ENCODE measurements at regions not wholly inside any gene's neighbourhood (a gene's known extent, or its start where the extent isn't known, plus 50 kb on each side); places are given as distances from the start of the nearest gene placed in this dataset.

GRCh38 chr12:83817730-83818129, 1094.9 kb downstream of the SLC6A15 start:
- H2BK15ac ChIP-seq (ENCODE audit: low read depth, low read length), result no peak overlapping the region
- H3K27ac ChIP-seq (ENCODE audit: insufficient read depth, low read length), result no peak overlapping the region
- no peaks in the 10 kb centered on the region for H3K9me1 ChIP-seq (ENCODE audit: insufficient read depth, low read length)
- H2AFZ ChIP-seq (replicated peaks; ENCODE audit: low read length, poor library complexity), result no peak overlapping the region
- no peaks in the 10 kb centered on the region for H3K9me3 ChIP-seq (ENCODE audit: control insufficient read depth, insufficient read depth, low read length)
- no peak for DNase-seq
- no peaks in the 10 kb centered on the region for H3K27me3 ChIP-seq (ENCODE audit: control insufficient read depth, insufficient read depth, low read length)
- H4K8ac ChIP-seq (ENCODE audit: low read depth in 2 of 2, low read length in 2 of 2), result no peak overlapping the region
- in situ Hi-C loops (cut with MboI; ENCODE audit: low sequenced_read_pairs) (no loop called here), dilution Hi-C loops (cut with HindIII; ENCODE audit: low sequenced_read_pairs, unreplicated experiment) (no loop called here), intact Hi-C loops (cut with micrococcal nuclease) (no loop called here)
- H3K18ac ChIP-seq (ENCODE audit: low read depth, low read length), result no peak overlapping the region
- no peak overlapping the region for H3K14ac ChIP-seq (replicated peaks; ENCODE audit: low read depth, low read length)
- no TSS peak for BruUV-seq (replicated peaks)
- no peak overlapping the region for H2AK9ac ChIP-seq (replicated peaks; ENCODE audit: low read depth, low read length, poor library complexity)
- ChIA-PET CTCF (no interaction called here), POLR2A (ENCODE audit: unreplicated experiment) (no interaction called here)
- H3K56ac ChIP-seq (ENCODE audit: extremely low read depth, insufficient read depth, low read length), result no peak overlapping the region
- H3K23ac ChIP-seq (ENCODE audit: low read depth, low read length), result no peak overlapping the region
- no peaks in the 10 kb centered on the region for H3K36me3 ChIP-seq (ENCODE audit: control insufficient read depth, insufficient read depth, low read length)
- H2AK5ac ChIP-seq (ENCODE audit: low read depth, low read length), result no peak overlapping the region
- H3K79me1 ChIP-seq (ENCODE audit: low read depth in 1 of 2, low read length in 2 of 2), result no peaks in the 10 kb centered on the region
- H4K91ac ChIP-seq (ENCODE audit: insufficient read depth, low read depth, low read length), result no peak overlapping the region
- ATAC-seq (ENCODE audit: low read depth), result no peak
- WGBS, 2 experiments (ENCODE audit: extremely low coverage in 2 of 2, insufficient read length in 1 of 2), result no CpG with 5 or more reads among the region's 1 CpG
- no peaks in the 10 kb centered on the region for H4K20me1 ChIP-seq (ENCODE audit: insufficient read depth, low read length)
- no peak overlapping the region for H2BK120ac ChIP-seq (ENCODE audit: low read depth, low read length)
- H4K5ac ChIP-seq (ENCODE audit: low read depth, low read length), result no peak overlapping the region
- no peak overlapping the region for H2BK20ac ChIP-seq (ENCODE audit: low read depth, low read length)
- TF ChIP-seq, protein P1, sequence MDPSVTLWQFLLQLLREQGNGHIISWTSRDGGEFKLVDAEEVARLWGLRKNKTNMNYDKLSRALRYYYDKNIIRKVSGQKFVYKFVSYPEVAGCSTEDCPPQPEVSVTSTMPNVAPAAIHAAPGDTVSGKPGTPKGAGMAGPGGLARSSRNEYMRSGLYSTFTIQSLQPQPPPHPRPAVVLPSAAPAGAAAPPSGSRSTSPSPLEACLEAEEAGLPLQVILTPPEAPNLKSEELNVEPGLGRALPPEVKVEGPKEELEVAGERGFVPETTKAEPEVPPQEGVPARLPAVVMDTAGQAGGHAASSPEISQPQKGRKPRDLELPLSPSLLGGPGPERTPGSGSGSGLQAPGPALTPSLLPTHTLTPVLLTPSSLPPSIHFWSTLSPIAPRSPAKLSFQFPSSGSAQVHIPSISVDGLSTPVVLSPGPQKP (IDR thresholded peaks at IDR 0.05; ENCODE audit: borderline replicate concordance, low read depth, low read length), result no peak
- TF ChIP-seq, protein P2, sequence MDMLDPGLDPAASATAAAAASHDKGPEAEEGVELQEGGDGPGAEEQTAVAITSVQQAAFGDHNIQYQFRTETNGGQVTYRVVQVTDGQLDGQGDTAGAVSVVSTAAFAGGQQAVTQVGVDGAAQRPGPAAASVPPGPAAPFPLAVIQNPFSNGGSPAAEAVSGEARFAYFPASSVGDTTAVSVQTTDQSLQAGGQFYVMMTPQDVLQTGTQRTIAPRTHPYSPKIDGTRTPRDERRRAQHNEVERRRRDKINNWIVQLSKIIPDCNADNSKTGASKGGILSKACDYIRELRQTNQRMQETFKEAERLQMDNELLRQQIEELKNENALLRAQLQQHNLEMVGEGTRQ (IDR thresholded peaks at IDR 0.05; ENCODE audit: low read depth, low read length), result no peak
- no peak overlapping the region for H3K4me2 ChIP-seq (ENCODE audit: low read depth, low read length)
- H3K4me1 ChIP-seq (ENCODE audit: control insufficient read depth, insufficient read depth, low read length), result no peaks in the 10 kb centered on the region
- H3K4me3 ChIP-seq (ENCODE audit: insufficient read depth, low read depth, low read length), result no peak overlapping the region
- no peak overlapping the region for H3K4ac ChIP-seq (ENCODE audit: low read depth, low read length)
- no peak overlapping the region for H2BK5ac ChIP-seq (ENCODE audit: low read depth, low read length, poor library complexity, severe bottlenecking)
- no peak overlapping the region for H3K9ac ChIP-seq (ENCODE audit: low read depth, low read length)

Data from IMR-90 (cell line).